KMS-11 (cell line): ENCODE measurements at regions not wholly inside any gene's neighbourhood (a gene's known extent, or its start where the extent isn't known, plus 50 kb on each side); places are given as distances from the start of the nearest gene placed in this dataset.

ENCODE experiments used
- H2AFZ ChIP-seq: fragments of 200-600 bp; sonication (generic); 2 replicates; pipeline ENCODE4 v1.6.1; 2016; ENCODE audit warnings: antibody characterized with exemption, mixed run types, low read depth
- H3K27ac ChIP-seq: fragments of 200-600 bp; sonication (generic); 2 replicates; pipeline ENCODE4 v1.6.1; 2016; ENCODE audit warnings: mild to moderate bottlenecking, mixed run types
- H3K27me3 ChIP-seq: fragments of 200-600 bp; sonication (generic); 2 replicates; pipeline ENCODE4 v1.6.1; 2017; ENCODE audit warnings: mild to moderate bottlenecking, low read depth, mixed run types, moderate library complexity; ENCODE audit not compliant: insufficient read depth
- H3K36me3 ChIP-seq: fragments of 200-600 bp; sonication (generic); 2 replicates; pipeline ENCODE4 v1.6.1; 2017; ENCODE audit warnings: mild to moderate bottlenecking, mixed run types; ENCODE audit not compliant: insufficient read depth
- H3K4me1 ChIP-seq: fragments of 200-600 bp; sonication (generic); 2 replicates; pipeline ENCODE4 v1.6.1; 2016; ENCODE audit warnings: mild to moderate bottlenecking, low read depth, mixed run types; ENCODE audit not compliant: poor library complexity, severe bottlenecking
- H3K4me2 ChIP-seq: fragments of 200-600 bp; sonication (generic); 2 replicates; pipeline ENCODE4 v1.7.0; 2016; ENCODE audit warnings: mild to moderate bottlenecking, mixed run types
- H3K4me3 ChIP-seq: fragments of 200-600 bp; sonication (generic); IDR thresholded peaks from 2 replicates; pipeline ENCODE4 v1.6.1; 2017; ENCODE audit warnings: low read depth, low read length, mixed read lengths; ENCODE audit not compliant: insufficient read depth
- H3K79me2 ChIP-seq: fragments of 200-600 bp; sonication (generic); 2 replicates; pipeline ENCODE4 v1.6.1; 2016; ENCODE audit warnings: low read depth, mixed run types; ENCODE audit not compliant: insufficient read depth
- H3K9ac ChIP-seq: fragments of 200-600 bp; sonication (generic); 2 replicates; pipeline ENCODE4 v1.6.1; 2016; ENCODE audit warnings: mild to moderate bottlenecking, mixed run types
- H4K20me1 ChIP-seq: fragments of 200-600 bp; sonication (generic); 2 replicates; pipeline ENCODE4 v1.6.1; 2016; ENCODE audit warnings: mild to moderate bottlenecking, mixed run types; ENCODE audit not compliant: insufficient read depth
- TF ChIP-seq, protein P1 (sequence below): fragments of 200-600 bp; sonication (generic); conservative IDR thresholded peaks from 2 replicates; pipeline ENCODE4 v1.6.1; 2017; ENCODE audit warnings: low read depth, mild to moderate bottlenecking, antibody characterized with exemption, low read length, moderate library complexity, mixed read lengths

DNA sequence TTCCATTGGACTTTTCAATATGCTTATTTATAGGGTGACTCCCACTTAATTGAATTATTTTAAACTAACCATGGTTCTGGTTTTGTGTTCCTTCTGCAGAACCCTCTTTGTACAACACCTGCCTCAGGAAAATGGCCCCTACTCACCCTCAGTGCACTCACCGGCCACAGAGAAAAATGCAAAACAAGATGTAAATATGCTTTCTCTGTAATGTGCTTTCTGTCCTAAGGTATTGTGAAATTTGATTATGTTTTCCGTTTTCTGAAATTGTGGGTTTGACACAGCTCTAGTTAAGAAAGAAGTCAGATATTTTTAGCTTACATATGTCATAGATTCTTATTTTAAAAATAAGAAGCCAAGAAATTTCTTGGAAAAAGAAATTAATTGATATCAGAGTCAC is 357.7 kb upstream of the SMIM21 start:
- no peaks in the 10 kb centered on the region for H3K27me3 ChIP-seq
- H3K4me3 ChIP-seq: no peak overlapping the region
- TF ChIP-seq, protein P1, sequence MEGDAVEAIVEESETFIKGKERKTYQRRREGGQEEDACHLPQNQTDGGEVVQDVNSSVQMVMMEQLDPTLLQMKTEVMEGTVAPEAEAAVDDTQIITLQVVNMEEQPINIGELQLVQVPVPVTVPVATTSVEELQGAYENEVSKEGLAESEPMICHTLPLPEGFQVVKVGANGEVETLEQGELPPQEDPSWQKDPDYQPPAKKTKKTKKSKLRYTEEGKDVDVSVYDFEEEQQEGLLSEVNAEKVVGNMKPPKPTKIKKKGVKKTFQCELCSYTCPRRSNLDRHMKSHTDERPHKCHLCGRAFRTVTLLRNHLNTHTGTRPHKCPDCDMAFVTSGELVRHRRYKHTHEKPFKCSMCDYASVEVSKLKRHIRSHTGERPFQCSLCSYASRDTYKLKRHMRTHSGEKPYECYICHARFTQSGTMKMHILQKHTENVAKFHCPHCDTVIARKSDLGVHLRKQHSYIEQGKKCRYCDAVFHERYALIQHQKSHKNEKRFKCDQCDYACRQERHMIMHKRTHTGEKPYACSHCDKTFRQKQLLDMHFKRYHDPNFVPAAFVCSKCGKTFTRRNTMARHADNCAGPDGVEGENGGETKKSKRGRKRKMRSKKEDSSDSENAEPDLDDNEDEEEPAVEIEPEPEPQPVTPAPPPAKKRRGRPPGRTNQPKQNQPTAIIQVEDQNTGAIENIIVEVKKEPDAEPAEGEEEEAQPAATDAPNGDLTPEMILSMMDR: no peak
- H4K20me1 ChIP-seq: no peaks in the 10 kb centered on the region; the same call in 1 of the 2 replicates
- no peak overlapping the region for H3K9ac ChIP-seq
- no peak overlapping the region for H3K27ac ChIP-seq
- H3K36me3 ChIP-seq: no peaks in the 10 kb centered on the region
- H3K4me2 ChIP-seq: no peak overlapping the region
- H3K79me2 ChIP-seq: no peaks in the 10 kb centered on the region
- H2AFZ ChIP-seq: no peak overlapping the region
- no peaks in the 10 kb centered on the region for H3K4me1 ChIP-seq

DNA sequence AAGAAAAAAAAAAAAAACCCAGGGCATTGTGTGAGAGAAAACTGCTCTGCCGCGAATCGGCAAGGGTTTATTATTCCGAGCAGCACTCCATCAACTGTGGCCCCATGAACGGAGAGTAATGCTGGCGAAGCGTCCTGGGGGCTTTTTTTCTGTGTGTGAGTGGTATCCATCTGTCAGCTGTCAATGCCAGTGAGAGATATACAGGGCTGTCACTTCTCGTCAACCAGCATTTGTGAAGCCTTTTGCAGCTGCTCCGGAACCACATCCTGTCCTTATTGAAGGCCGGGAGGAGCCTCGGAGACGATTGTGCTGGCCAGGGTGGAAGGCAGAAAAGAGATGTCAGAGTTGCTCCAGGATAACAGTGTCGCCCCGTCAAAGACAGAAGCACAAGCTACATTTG is 356.9 kb upstream of the SMIM21 start:
- TF ChIP-seq, protein P1: no peak
- H2AFZ ChIP-seq: no peak overlapping the region

DNA sequence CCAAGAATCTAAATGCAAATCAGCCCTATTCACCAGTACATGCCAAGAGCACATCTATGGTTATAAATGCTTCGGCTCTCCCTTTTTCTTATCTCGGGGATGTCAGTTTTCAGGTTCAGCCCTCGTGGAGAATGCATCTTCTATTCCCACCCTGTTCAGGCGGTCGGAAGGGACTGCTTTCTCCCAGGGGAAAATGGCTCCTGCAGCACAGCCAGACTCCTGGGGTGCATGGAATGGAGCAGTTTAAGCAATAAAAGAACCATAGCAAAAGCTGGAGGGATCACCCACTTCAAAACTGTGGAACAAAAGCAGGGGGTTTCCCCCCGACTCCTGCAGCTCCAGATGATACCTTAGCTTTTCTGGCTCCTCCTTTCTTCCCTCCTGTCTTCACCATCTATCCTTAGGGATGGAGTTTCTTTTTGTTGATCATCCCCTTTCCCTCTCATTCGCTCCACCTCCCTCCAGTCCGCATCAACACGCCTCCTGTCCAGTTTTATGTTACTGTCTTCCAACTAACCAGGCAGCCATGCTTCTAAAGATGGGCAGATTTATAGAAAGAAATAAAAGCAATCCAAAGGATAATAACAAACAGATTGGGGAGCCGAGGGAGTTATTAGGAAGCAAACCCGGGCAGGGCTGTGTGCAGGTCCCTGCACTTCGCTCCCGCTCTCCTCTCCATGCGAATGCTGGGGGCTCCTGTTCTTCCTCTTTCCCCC is 356.2 kb upstream of the SMIM21 start:
- H3K9ac ChIP-seq: no peak overlapping the region
- H3K27me3 ChIP-seq: no peaks in the 10 kb centered on the region
- no peaks in the 10 kb centered on the region for H3K79me2 ChIP-seq
- H3K4me1 ChIP-seq: no peaks in the 10 kb centered on the region
- H4K20me1 ChIP-seq: no peaks in the 10 kb centered on the region; the same call in 1 of the 2 replicates
- H3K4me2 ChIP-seq: no peak overlapping the region
- no peak overlapping the region for H3K4me3 ChIP-seq
- H3K36me3 ChIP-seq: no peaks in the 10 kb centered on the region
- no peak overlapping the region for H3K27ac ChIP-seq
- no peak overlapping the region for H2AFZ ChIP-seq
- TF ChIP-seq, protein P1: no peak

More for the DNA sequence above, 356.9 kb upstream of the SMIM21 start:
- H3K36me3 ChIP-seq: no peaks in the 10 kb centered on the region
- H3K27me3 ChIP-seq: no peaks in the 10 kb centered on the region
- no peak overlapping the region for H3K9ac ChIP-seq
- H3K79me2 ChIP-seq: no peaks in the 10 kb centered on the region
- H3K4me2 ChIP-seq: no peak overlapping the region
- H3K4me1 ChIP-seq: no peaks in the 10 kb centered on the region
- H3K4me3 ChIP-seq: no peak overlapping the region
- no peak overlapping the region for H3K27ac ChIP-seq
- no peaks in the 10 kb centered on the region; the same call in 1 of the 2 replicates for H4K20me1 ChIP-seq

DNA sequence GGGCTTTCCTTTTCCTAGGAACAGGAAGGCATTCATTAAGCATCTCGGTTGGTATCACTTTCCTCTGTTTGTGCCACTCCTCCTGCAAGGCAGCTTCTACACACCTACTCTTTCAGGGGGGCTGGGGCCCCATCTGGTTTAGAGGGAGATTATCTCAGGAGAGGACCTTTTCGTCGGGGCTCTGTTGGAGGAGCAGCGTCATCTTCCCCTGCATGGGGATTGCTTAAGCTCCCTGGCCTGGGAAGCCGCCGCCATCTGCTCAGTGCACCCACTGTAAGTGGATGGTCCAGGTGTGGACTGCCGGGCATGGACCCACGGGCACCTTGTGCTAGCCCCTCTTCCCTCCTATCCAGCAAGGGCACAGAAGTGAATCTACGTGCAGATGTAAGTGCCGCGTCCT is 355.3 kb upstream of the SMIM21 start:
- Histone ChIP-seq H3K4me3 (no peak overlapping the region), H3K27ac (no peak overlapping the region), H4K20me1 (no peaks in the 10 kb centered on the region; the same call in 1 of the 2 replicates), H3K9ac (no peak overlapping the region), H3K4me2 (no peak overlapping the region), H3K36me3 (no peaks in the 10 kb centered on the region), H2AFZ (no peak overlapping the region), H3K79me2 (no peaks in the 10 kb centered on the region), H3K4me1 (no peaks in the 10 kb centered on the region), H3K27me3 (no peaks in the 10 kb centered on the region)
- TF ChIP-seq, protein P1: no peak
